ENCODE measurements at regions not wholly inside any gene's neighbourhood (a gene's known extent, or its start where the extent isn't known, plus 50 kb on each side); places are given as distances from the start of the nearest gene placed in this dataset.
A peak's percentile ranks its signal among the peaks of the same experiment; 100 is the strongest.

GRCh38 chr13:112639521-112639920 is 50.3 kb upstream of the ATP11A start:
- DNase-seq (ENCODE audit: low read depth in 6 of 9, low spot score in 9 of 9): peak in 5 of 9 donors; percentile 15 to 59 (median 36)
- H3K4me3 ChIP-seq (ENCODE audit: low read length in 2 of 2): no peak overlapping the region
- no peaks in the 10 kb centered on the region for H3K36me3 ChIP-seq (ENCODE audit: control insufficient read depth in 2 of 2, insufficient read depth in 2 of 2, low read length in 1 of 2)
- H3K9me3 ChIP-seq (ENCODE audit: control insufficient read depth in 2 of 2, insufficient read depth in 1 of 2, low read length in 1 of 2): peaks cover 0 to 3% of the 10 kb centered on the region in 2 donors
- 49% methylated on average over 5 of the region's 5 CpGs for WGBS
- H3K27me3 ChIP-seq (ENCODE audit: control insufficient read depth in 2 of 2, insufficient read depth in 1 of 2, low read length in 1 of 2): peaks cover 4 to 34% of the 10 kb centered on the region in 2 donors
- peaks cover 5 to 41% of the 10 kb centered on the region in 2 donors for H3K4me1 ChIP-seq (ENCODE audit: control insufficient read depth in 2 of 2, insufficient read depth in 2 of 2, low read length in 2 of 2)
- H3K27ac ChIP-seq (ENCODE audit: low read depth in 1 of 2, low read length in 1 of 2): no peak overlapping the region

- H3K36me3 ChIP-seq (ENCODE audit: control insufficient read depth in 2 of 2, insufficient read depth in 2 of 2, low read length in 1 of 2): no peaks in the 10 kb centered on the region
- no peak overlapping the region for H3K27ac ChIP-seq (ENCODE audit: low read depth in 1 of 2, low read length in 1 of 2)
- H3K4me3 ChIP-seq (ENCODE audit: low read length in 2 of 2): no peak overlapping the region
- peaks cover 5 to 41% of the 10 kb centered on the region in 2 donors for H3K4me1 ChIP-seq (ENCODE audit: control insufficient read depth in 2 of 2, insufficient read depth in 2 of 2, low read length in 2 of 2)
- peaks cover 4 to 40% of the 10 kb centered on the region in 2 donors for H3K27me3 ChIP-seq (ENCODE audit: control insufficient read depth in 2 of 2, insufficient read depth in 1 of 2, low read length in 1 of 2)
- DNase-seq (ENCODE audit: low read depth in 6 of 9, low spot score in 9 of 9): peak in 1 of 9 donors; percentile 26
- H3K9me3 ChIP-seq (ENCODE audit: control insufficient read depth in 2 of 2, insufficient read depth in 1 of 2, low read length in 1 of 2): peaks cover 0 to 3% of the 10 kb centered on the region in 2 donors
- WGBS: 57% methylated on average over 10 of the region's 10 CpGs
Measured at GRCh38 chr13:112638919-112639318, 50.9 kb upstream of the ATP11A start.

DNA sequence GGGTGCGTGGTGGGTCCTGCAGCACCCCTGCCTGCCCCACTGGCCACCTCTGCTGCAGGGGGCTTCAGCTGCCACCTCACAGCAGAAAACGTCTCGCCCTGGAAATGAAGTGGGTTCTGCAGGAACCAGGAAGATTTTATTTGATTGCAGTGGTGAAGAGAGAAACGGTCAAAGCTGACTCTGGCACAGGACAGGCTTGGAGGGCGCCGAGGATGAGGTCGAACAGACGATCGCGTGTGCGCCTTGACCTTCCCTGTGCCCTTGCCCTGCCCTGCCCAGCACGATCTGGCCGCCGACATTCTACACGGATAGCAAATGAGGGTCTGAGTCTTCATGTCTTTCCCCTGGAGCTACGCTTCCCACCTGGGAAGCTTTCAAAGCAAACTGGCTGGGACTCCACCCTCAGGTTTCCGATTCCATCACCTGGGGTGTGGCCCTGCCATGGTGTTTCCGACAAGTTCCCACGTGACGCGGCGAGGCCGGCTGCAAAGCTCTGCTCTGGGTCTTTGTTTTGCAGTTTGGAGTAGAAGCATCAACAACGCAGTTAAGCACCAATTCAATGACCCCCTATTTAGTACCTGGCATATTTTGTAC is 50.3 kb upstream of the TUBGCP3 start:
- Histone ChIP-seq H3K27ac (ENCODE audit: low read depth in 1 of 2, low read length in 1 of 2) (no peak overlapping the region), H3K36me3 (ENCODE audit: control insufficient read depth in 2 of 2, insufficient read depth in 2 of 2, low read length in 1 of 2) (no peaks in the 10 kb centered on the region), H3K9me3 (ENCODE audit: control insufficient read depth in 2 of 2, insufficient read depth in 1 of 2, low read length in 1 of 2) (peaks cover 0 to 3% of the 10 kb centered on the region in 2 donors), H3K27me3 (ENCODE audit: control insufficient read depth in 2 of 2, insufficient read depth in 1 of 2, low read length in 1 of 2) (peaks cover 4 to 40% of the 10 kb centered on the region in 2 donors), H3K4me3 (ENCODE audit: low read length in 2 of 2) (no peak overlapping the region), H3K4me1 (ENCODE audit: control insufficient read depth in 2 of 2, insufficient read depth in 2 of 2, low read length in 2 of 2) (peaks cover 5 to 41% of the 10 kb centered on the region in 2 donors)
- DNase-seq (ENCODE audit: low read depth in 6 of 9, low spot score in 9 of 9): peak in 1 of 9 donors; percentile 18
- 83% methylated on average over 24 of the region's 24 CpGs for WGBS
